GM21529 (cell line): ENCODE measurements at regions not wholly inside any gene's neighbourhood (a gene's known extent, or its start where the extent isn't known, plus 50 kb on each side); places are given as distances from the start of the nearest gene placed in this dataset.

Experiments
- ATAC-seq: cut with Tn5 transposase; IDR thresholded peaks from one replicate; pipeline ENCODE4 v1.9.1; 2021; ENCODE audit not compliant: unreplicated experiment

DNA sequence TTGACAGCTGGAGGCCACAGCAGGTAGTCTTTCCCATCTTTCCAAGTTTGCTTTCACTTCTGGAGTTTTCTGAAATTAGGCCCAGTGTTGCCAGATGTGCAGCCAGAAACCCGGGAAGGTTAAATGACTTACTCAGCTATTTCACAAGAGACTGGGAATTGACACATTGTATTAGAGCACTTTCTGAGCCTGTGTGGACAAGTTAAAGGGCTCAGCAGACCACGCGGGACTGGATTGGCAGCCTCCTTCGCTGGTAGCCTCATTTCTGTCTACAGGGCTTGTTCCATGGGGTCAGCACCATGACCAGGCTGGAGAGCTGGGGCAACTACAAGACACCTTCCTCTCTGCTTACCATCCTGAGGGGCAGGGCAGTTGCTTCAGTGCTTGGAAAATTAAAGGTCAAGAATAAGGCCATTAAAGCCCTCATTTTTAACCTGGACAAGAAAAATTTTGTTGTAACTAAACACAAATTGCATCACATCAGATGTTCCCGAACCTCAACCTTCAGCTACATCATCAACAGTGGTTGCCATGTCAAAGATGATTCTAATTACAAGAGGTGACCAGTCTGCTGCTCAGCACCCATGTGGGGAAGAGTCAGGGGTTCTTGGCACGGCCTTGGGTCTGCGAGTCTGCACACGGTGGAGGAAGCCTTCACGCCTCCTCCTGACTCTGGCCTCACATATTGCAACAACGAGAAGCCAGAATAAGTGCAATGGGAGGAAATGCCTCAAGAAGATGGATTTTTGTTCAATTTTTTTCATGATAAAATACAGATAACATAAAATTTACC is 279.5 kb upstream of the RAB6C start:
- no peak for ATAC-seq

DNA sequence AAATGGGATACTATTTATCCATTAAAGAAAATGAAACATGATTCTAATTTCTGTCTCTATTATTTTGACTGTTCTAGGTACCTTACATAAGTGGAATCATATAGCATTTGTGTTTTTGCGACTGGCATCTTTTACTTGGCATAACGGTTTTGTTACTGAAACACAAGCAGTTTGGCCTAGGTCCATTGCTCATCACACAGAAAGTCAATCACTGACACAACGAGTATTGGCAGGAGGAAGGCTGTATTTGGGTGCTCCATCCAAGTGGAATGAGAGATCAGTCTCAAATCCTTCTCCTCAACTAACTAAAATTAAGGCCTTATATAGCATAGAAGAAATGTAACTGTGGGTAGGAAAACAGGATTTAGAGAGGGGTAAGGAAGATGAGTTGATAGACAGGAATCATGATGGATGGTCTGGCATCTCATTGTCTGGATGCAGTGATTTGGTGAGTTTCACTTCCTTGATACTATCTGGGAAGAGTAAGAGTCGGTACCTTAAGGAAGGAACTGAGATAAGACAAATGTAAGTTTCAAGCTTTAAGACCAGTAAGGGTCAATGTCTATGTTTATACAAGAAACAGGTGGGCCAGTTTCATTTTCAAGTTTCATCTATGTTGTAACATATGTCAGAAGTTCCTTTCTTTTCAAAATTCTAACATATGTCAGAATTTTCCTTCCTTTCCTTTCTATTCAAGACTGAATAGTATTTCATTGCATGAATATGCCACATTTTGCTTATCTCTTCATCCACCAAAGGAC is 276.9 kb upstream of the RAB6C start:
- peak; percentile 63 for ATAC-seq

DNA sequence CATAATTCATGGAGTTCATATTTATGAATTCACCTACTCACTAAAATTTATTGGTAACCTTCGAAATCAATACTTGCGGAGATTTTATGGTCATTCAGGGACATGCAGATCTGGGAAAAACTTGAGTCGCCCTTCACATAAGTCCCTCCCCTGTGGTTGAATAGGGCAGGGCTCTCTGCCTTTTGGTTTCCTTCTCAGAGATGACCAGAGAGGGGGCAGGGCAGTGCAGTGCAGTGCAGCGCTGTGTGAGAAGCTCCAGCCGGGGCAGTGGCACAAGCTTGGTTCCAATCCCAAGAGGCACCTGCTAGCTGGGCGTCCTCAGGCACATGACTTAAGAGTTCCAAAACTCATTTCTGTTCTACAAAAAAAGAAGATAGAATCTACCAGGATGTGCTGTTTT is 274.4 kb upstream of the RAB6C start:
- ATAC-seq = no peak

DNA sequence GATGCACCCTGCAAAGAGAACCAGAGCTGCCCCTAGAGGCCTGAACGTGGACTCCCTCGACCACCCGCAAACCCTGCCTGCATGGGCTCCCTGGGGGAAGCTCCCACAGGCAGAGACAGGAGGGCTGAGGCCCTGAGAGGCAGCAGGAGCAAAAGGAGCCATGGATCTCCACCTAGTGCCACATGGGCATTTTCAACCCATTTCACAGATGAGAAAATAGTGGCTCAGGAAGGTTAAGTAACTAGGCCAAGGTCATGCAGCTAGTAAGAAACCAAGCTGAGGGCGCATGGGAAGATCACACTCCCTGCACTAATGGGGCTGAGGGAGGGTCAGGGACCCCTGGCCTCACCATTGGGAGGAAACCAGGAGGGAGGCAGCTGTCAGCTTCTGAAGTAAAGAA is 271.7 kb upstream of the RAB6C start:
- ATAC-seq = no peak

- ATAC-seq = no peak
These were observed 271.1 kb upstream of the RAB6C start for GRCh38 chr2:129708221-129708967.

DNA sequence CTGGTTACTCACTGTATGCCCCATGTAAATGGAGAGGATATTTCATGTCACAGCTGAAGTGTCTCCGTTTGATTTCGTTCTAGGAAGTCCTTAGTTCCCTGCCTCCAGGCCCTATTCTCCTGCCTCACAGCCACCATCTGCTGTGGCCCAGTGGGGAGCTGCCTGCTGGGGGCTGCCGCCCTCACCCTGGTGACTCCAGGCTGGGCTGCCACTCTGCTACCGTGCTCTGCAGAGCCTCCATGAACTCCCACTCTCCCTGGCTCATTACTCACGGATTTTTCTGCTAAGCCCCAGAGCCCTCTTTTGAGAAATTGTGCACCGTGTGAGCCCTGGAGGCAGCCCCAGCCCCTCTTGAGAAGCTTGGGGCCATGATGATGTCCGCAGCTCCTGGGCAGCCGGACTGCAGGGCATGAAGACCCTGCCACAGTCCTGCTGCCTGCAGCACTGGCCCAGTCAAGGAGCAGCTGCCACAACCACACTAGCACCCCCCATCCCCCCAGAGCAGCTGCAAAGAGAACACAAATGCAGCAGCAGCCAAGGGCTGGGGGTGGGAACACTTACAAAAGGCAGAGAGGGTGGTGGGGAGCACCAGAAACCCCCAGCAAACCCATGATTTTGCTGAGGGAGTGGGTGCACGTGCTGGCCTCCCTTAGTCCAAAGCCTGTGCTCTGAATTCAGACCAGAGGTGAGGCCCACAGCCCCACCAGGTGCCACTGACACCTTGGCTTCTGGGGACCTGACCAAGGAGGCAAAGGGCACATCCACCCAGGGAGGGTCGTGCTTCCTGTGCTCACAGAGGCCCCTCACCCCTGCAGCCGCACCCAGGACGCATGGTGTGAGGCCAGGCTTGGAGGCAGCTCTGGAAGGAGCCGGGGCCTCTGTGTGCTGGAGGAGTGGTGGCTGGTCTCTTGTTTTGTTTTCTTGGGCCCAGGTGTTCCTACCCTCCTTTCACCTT is 270.2 kb upstream of the RAB6C start:
- no peak for ATAC-seq

- ATAC-seq = no peak
These were observed 269.4 kb upstream of the RAB6C start for GRCh38 chr2:129709956-129710598.

DNA sequence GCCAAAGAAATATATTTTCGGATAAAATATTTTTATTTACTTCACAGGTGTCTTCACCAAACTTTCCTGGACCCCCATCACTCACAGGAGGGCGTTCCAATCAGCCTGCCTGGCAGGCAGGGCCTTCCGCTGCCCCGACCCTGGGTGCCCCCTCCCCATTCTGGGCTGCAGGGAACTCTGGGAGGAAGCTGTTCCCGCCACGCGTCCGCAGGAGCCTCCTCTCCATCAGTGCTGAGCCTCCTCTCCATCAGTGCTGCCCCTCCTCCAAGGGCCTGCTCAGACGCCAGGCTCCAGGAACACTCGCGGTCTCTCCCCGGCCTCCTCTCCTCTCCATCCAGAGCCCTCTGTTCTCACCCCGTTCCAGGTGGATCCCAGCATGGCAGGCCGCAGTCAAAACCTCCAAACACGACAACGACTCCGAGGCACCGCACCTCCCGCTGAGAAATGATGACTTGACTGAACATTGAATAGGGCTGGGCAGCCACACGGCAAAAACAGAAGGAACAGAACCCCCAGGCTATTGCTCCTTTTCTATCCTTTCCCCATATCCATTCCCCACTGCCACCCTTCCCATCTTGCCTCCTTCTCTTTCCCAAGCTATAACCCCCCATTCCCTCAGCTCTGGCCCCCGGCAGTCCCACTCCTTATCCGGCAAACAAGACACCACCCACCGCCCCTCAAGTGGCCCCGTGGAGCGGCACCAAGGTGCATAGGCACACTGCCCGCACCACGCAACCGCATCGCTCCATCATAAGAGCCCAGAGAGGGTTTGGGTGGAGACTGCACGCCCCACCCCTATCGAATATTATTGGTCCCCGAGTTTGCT is 268.6 kb upstream of the RAB6C start:
- ATAC-seq = no peak

DNA sequence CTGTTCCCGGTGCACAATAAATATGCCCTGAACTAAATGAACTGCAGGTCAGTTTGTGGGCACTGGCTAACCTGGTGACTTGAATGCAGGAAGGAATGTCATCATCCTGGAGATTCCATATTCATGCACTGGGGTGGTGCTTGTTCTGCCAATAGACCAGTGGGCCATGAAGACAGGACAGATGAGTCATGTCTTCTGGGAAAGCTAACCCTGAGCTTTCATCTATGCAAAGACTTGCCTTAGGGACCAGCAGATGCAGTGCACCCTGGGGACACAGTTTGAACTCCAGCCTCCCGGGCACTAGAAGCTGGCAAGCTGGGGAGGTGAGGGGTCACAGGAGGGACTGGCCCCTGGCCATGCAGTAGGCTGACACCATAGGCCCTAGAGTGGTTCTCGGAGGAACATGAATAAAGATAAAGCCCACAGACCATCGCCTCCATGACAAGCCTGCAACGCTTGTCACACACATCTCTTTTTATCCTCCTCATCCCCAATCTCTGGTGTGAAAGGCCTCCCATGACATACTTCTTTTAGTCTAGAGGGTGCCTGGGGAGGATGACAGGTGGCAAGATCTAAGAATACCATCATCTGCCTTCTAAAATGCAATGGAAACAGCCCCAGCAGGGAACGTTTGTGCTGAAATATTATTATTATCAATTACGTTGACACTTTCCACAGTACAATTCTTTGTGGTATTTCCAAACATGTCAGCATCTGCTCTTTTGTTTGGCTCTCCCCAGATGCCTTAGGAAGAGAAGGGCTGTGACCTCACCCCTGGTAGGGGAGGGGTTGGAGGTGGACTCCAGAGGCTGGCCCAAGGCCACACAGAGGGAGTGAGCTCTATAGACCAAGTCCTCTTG is 267.4 kb upstream of the RAB6C start:
- ATAC-seq = no peak

- no peak for ATAC-seq
These were observed 266.8 kb upstream of the RAB6C start for GRCh38 chr2:129712676-129712985.

GRCh38 chr2:129713337-129713736 is 266.1 kb upstream of the RAB6C start:
- ATAC-seq = no peak

GRCh38 chr2:129716781-129717559 is 262.5 kb upstream of the RAB6C start:
- ATAC-seq = no peak

DNA sequence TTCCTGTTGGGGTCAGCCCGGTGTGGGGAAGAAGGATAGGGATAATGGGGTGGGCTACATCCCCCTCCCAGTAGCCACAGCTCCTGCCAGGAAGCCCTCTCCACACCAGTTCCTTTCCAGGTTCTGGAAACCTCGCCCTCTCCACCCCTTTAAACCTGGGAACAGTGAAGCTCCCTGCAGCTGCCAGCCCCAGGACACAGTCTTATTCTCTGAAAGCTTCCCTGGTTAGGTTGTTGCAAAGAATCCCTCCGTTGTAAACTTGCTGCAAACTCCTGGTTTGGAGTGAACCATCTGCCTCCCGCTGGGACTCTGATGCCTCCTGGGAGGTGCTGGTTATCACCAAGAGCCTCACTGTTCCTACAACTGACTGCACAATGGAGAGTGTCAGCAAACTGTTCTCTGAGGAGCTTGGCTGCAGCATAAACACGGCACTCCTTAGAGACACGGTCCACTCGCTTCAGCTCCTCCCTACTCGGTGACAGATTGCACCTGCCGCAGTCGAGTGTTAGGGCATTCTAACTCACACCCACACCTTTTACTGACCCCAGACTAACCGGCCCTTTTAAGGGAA is 261.8 kb upstream of the RAB6C start:
- no peak for ATAC-seq

DNA sequence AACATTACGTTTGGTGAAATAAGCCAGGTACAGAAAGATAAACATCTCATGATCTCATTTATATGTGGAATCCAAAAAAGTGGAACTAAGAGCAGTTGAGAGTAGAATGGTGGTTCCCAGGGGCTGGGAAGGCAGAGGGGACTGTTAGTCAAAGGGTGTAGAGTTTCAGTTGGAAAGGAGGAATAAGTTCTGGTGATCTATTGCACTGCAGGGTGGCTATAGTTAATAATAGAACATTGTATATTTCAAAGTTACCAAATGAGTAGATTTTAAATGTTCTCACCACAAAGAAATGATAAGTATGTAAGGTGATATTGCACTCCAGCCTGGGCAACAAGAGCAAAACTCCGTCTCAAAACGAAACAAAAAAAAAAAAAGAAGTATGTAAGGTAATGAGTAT is 260.1 kb upstream of the RAB6C start:
- no peak for ATAC-seq

- ATAC-seq = no peak
These were observed 259.1 kb upstream of the RAB6C start for GRCh38 chr2:129720360-129720759.

DNA sequence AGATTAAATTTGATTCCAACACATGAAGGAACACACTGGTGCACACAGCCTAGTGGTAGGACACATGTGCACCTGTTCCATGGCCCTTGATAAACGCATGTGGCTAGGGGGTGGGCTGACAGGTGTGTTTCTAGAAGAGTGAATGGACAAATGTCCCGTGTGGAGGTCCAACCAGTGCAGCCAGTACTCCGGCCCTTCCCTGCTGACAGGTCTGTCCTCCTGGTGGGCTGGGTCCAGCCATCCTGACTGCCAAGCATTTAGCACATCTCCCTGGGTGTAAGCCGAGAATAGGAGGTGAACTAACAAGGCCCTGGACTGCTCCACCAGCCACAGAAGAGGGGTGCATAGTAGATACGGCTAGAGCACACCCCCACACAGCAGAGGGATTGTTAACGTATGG is 258.7 kb upstream of the RAB6C start:
- no peak for ATAC-seq

DNA sequence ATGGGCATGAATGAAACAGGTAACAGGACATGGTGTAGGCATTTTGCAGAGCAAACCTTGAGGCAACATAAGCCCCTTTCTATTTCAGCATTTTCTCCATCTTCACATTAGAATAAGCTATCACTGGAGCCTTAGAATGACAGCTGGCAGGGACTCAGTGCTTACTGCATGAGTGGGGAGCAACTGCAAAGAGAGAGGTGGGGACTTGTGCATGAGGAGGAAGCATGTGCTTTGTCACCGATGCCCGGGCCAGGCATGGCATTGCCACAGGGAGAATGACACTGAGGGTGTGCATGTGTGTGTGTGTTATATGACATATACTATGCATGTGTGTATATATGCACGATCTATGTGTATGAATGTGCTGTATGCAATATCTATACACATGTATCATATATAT is 258.2 kb upstream of the RAB6C start:
- ATAC-seq = no peak
